ENCODE measurements at regions not wholly inside any gene's neighbourhood (a gene's known extent, or its start where the extent isn't known, plus 50 kb on each side); places are given as distances from the start of the nearest gene placed in this dataset.

GRCh38 chr5:2329741-2330140, 421.7 kb downstream of the IRX2 start:
- no peak overlapping the region for H3K4me3 ChIP-seq (ENCODE audit: low read depth, low read length, poor library complexity, severe bottlenecking)
- no peaks in the 10 kb centered on the region for H3K9me3 ChIP-seq (ENCODE audit: low read length)
- no peaks in the 10 kb centered on the region for H3K9me2 ChIP-seq (ENCODE audit: low read depth, low read length)
- H3K4me2 ChIP-seq (ENCODE audit: low read length) = no peak overlapping the region
- no peaks in the 10 kb centered on the region for H3K79me2 ChIP-seq (ENCODE audit: insufficient read depth, low read length)
- H3F3A ChIP-seq (ENCODE audit: insufficient read depth, low read length) = no peaks in the 10 kb centered on the region
- no peaks in the 10 kb centered on the region for H3K4me1 ChIP-seq (ENCODE audit: insufficient read depth, low read length, severe bottlenecking)
- H3K27me3 ChIP-seq (ENCODE audit: insufficient read depth, low read length) = no peaks in the 10 kb centered on the region
- no peaks in the 10 kb centered on the region for H4K20me1 ChIP-seq (ENCODE audit: insufficient read depth, low read length)
- H3K9ac ChIP-seq (ENCODE audit: low read length) = no peak overlapping the region
- TF ChIP-seq CTCF (IDR thresholded peaks at IDR 0.05; ENCODE audit: low read length) = no peak
- no peak for TF ChIP-seq EZH2 (IDR thresholded peaks at IDR 0.05; ENCODE audit: borderline replicate concordance, low read length)
- H3K36me3 ChIP-seq (ENCODE audit: insufficient read depth, low read length) = no peaks in the 10 kb centered on the region
- H3K27ac ChIP-seq (ENCODE audit: low read depth, low read length, poor library complexity, severe bottlenecking) = no peak overlapping the region
- H2AFZ ChIP-seq (ENCODE audit: low read length) = no peak overlapping the region

- H3K27me3 ChIP-seq (ENCODE audit: insufficient read depth, low read length) = no peaks in the 10 kb centered on the region
- no peak overlapping the region for H2AFZ ChIP-seq (ENCODE audit: low read length)
- no peaks in the 10 kb centered on the region for H3F3A ChIP-seq (ENCODE audit: insufficient read depth, low read length)
- H3K9me3 ChIP-seq (ENCODE audit: low read length) = no peaks in the 10 kb centered on the region
- TF ChIP-seq CTCF (IDR thresholded peaks at IDR 0.05; ENCODE audit: low read length) (no peak), EZH2 (IDR thresholded peaks at IDR 0.05; ENCODE audit: borderline replicate concordance, low read length) (no peak)
- no peak overlapping the region for H3K9ac ChIP-seq (ENCODE audit: low read length)
- H3K4me2 ChIP-seq (ENCODE audit: low read length) = no peak overlapping the region
- no peaks in the 10 kb centered on the region for H3K79me2 ChIP-seq (ENCODE audit: insufficient read depth, low read length)
- no peak overlapping the region for H3K27ac ChIP-seq (ENCODE audit: low read depth, low read length, poor library complexity, severe bottlenecking)
- H3K4me3 ChIP-seq (ENCODE audit: low read depth, low read length, poor library complexity, severe bottlenecking) = no peak overlapping the region
- no peaks in the 10 kb centered on the region for H3K4me1 ChIP-seq (ENCODE audit: insufficient read depth, low read length, severe bottlenecking)
- H3K9me2 ChIP-seq (ENCODE audit: low read depth, low read length) = no peaks in the 10 kb centered on the region
- no peaks in the 10 kb centered on the region for H3K36me3 ChIP-seq (ENCODE audit: insufficient read depth, low read length)
- no peaks in the 10 kb centered on the region for H4K20me1 ChIP-seq (ENCODE audit: insufficient read depth, low read length)
Observed at GRCh38 chr5:2326601-2327000, 424.9 kb downstream of the IRX2 start.

- Histone ChIP-seq H3F3A (ENCODE audit: insufficient read depth, low read length) (no peaks in the 10 kb centered on the region), H3K9me2 (ENCODE audit: low read depth, low read length) (no peaks in the 10 kb centered on the region), H3K79me2 (ENCODE audit: insufficient read depth, low read length) (no peaks in the 10 kb centered on the region), H3K4me1 (ENCODE audit: insufficient read depth, low read length, severe bottlenecking) (no peaks in the 10 kb centered on the region), H3K9me3 (ENCODE audit: low read length) (no peaks in the 10 kb centered on the region), H3K4me2 (ENCODE audit: low read length) (no peak overlapping the region), H3K36me3 (ENCODE audit: insufficient read depth, low read length) (no peaks in the 10 kb centered on the region), H3K27me3 (ENCODE audit: insufficient read depth, low read length) (no peaks in the 10 kb centered on the region), H3K4me3 (ENCODE audit: low read depth, low read length, poor library complexity, severe bottlenecking) (no peak overlapping the region), H2AFZ (ENCODE audit: low read length) (no peak overlapping the region), H4K20me1 (ENCODE audit: insufficient read depth, low read length) (no peaks in the 10 kb centered on the region), H3K27ac (ENCODE audit: low read depth, low read length, poor library complexity, severe bottlenecking) (no peak overlapping the region), H3K9ac (ENCODE audit: low read length) (no peak overlapping the region)
- TF ChIP-seq EZH2 (IDR thresholded peaks at IDR 0.05; ENCODE audit: borderline replicate concordance, low read length) (no peak), CTCF (IDR thresholded peaks at IDR 0.05; ENCODE audit: low read length) (no peak)
Observed at GRCh38 chr5:2324788-2325187, 426.7 kb downstream of the IRX2 start.

All from OCI-LY1 (cell line).